HG03520 (cell line): ENCODE measurements at regions not wholly inside any gene's neighbourhood (a gene's known extent, or its start where the extent isn't known, plus 50 kb on each side); places are given as distances from the start of the nearest gene placed in this dataset.
"Not testable (repeated sequence)": the region's sequence is repeated elsewhere in the genome, so short reads cannot be mapped to it uniquely, and the experiment has no call there.

Experiments
- ATAC-seq: cut with Tn5 transposase; IDR thresholded peaks from one replicate; pipeline ENCODE4 v1.9.1; 2021; ENCODE audit warnings: mild to moderate bottlenecking, moderate library complexity; ENCODE audit not compliant: unreplicated experiment

- no peak for ATAC-seq
These were observed 102.1 kb upstream of the CMC1 start for GRCh38 chr3:28139288-28139687.

GRCh38 chr3:28139967-28140634, 101.3 kb upstream of the CMC1 start:
- no peak for ATAC-seq

- ATAC-seq, result no peak
These were observed 100.8 kb upstream of the CMC1 start for GRCh38 chr3:28140664-28141063.

GRCh38 chr3:28149960-28150359, 91.5 kb upstream of the CMC1 start:
- no peak for ATAC-seq

GRCh38 chr3:28150465-28151206, 90.8 kb upstream of the CMC1 start:
- no peak for ATAC-seq

- no peak for ATAC-seq
These were observed 90.2 kb upstream of the CMC1 start for GRCh38 chr3:28151207-28151550.

- ATAC-seq, result peak; percentile 92
These were observed 89.7 kb upstream of the CMC1 start for GRCh38 chr3:28151608-28152228.

GRCh38 chr3:28155631-28156030, 85.8 kb upstream of the CMC1 start:
- no peak for ATAC-seq

GRCh38 chr3:28156599-28156998, 84.8 kb upstream of the CMC1 start:
- ATAC-seq, result not testable (repeated sequence)

- no peak for ATAC-seq
These were observed 69.5 kb upstream of the CMC1 start for GRCh38 chr3:28171962-28172361.

- no peak for ATAC-seq
These were observed 68.7 kb upstream of the CMC1 start for GRCh38 chr3:28172748-28173147.

- ATAC-seq, result no peak
These were observed 67.6 kb upstream of the CMC1 start for GRCh38 chr3:28173836-28174235.

- ATAC-seq, result no peak
These were observed 54.7 kb upstream of the CMC1 start for GRCh38 chr3:28186748-28187147.

- no peak for ATAC-seq
These were observed 52.7 kb upstream of the CMC1 start for GRCh38 chr3:28188686-28189085.

- no peak for ATAC-seq
These were observed 50.1 kb upstream of the CMC1 start for GRCh38 chr3:28191363-28191762.
